M059J (cell line): ENCODE measurements at regions not wholly inside any gene's neighbourhood (a gene's known extent, or its start where the extent isn't known, plus 50 kb on each side); places are given as distances from the start of the nearest gene placed in this dataset.
"Not testable (repeated sequence)": the region's sequence is repeated elsewhere in the genome, so short reads cannot be mapped to it uniquely, and the experiment has no call there.

Source experiments
- DNase-seq: peaks from one replicate; pipeline ENCODE4 v3.0.0-alpha.2; 2012; ENCODE audit warnings: low read depth

- no peak for DNase-seq
Observed at GRCh38 chrX:99413317-99413716, 996.8 kb downstream of the PCDH19 start.

- DNase-seq: no peak
Observed at GRCh38 chrX:99398545-99398944, 1011.5 kb downstream of the PCDH19 start.

- no peak for DNase-seq
Observed at GRCh38 chrX:99397879-99398278, 1012.2 kb downstream of the PCDH19 start.

- DNase-seq: no peak
Observed at GRCh38 chrX:99394456-99394855, 1015.6 kb downstream of the PCDH19 start.

- DNase-seq: no peak
Observed at GRCh38 chrX:99384594-99385374, 1025.3 kb downstream of the PCDH19 start.

- DNase-seq: no peak
Observed at GRCh38 chrX:99383786-99384185, 1026.3 kb downstream of the PCDH19 start.

GRCh38 chrX:99371976-99372595 is 1038.0 kb downstream of the PCDH19 start:
- no peak for DNase-seq

- no peak for DNase-seq
Observed at GRCh38 chrX:99353412-99353811, 1056.7 kb downstream of the PCDH19 start.

- no peak for DNase-seq
Observed at GRCh38 chrX:99348256-99348655, 1061.8 kb downstream of the PCDH19 start.

- DNase-seq: no peak
Observed at GRCh38 chrX:99308302-99308701, 1101.8 kb downstream of the PCDH19 start.

GRCh38 chrX:99305573-99305972 is 1104.5 kb downstream of the PCDH19 start:
- DNase-seq: no peak

- DNase-seq: no peak
Observed at GRCh38 chrX:99301990-99302389, 1108.1 kb downstream of the PCDH19 start.

- DNase-seq: no peak
Observed at GRCh38 chrX:99271641-99272040, 1138.4 kb downstream of the PCDH19 start.

- no peak for DNase-seq
Observed at GRCh38 chrX:99266255-99266654, 1143.8 kb downstream of the PCDH19 start.

- no peak for DNase-seq
Observed at GRCh38 chrX:99248180-99248579, 1161.9 kb downstream of the PCDH19 start.

- DNase-seq: no peak
Observed at GRCh38 chrX:99242001-99242400, 1168.1 kb downstream of the PCDH19 start.

- not testable (repeated sequence) for DNase-seq
Observed at GRCh38 chrX:99234384-99234783, 1175.7 kb downstream of the PCDH19 start.

GRCh38 chrX:99192421-99192820 is 1217.7 kb downstream of the PCDH19 start:
- DNase-seq: no peak

- DNase-seq: no peak
Observed at GRCh38 chrX:99184153-99184552, 1225.9 kb downstream of the PCDH19 start.

- DNase-seq: no peak
Observed at GRCh38 chrX:99172958-99173357, 1237.1 kb downstream of the PCDH19 start.

GRCh38 chrX:99142745-99143144 is 1267.3 kb downstream of the PCDH19 start:
- no peak for DNase-seq

GRCh38 chrX:99137488-99137887 is 1272.6 kb downstream of the PCDH19 start:
- no peak for DNase-seq

GRCh38 chrX:99117011-99117410 is 1293.1 kb downstream of the PCDH19 start:
- no peak for DNase-seq
